Nephron (organoid): ENCODE measurements at regions not wholly inside any gene's neighbourhood (a gene's known extent, or its start where the extent isn't known, plus 50 kb on each side); places are given as distances from the start of the nearest gene placed in this dataset.

Experiments
- H3K27ac Mint-ChIP-seq, 3 experiments: 2 replicates each; pipeline ENCODE4 v1.8.0; 2020; ENCODE audit warnings: mixed read lengths in 3 of 3, mild to moderate bottlenecking in 2 of 3, moderate library complexity in 1 of 3
- H3K27me3 Mint-ChIP-seq: 2 replicates; pipeline ENCODE4 v1.8.0; 2021; ENCODE audit warnings: low read depth, mild to moderate bottlenecking, moderate library complexity, mixed read lengths
- H3K36me3 Mint-ChIP-seq: 2 replicates; pipeline ENCODE4 v1.8.0; 2020; ENCODE audit warnings: low read depth, mixed read lengths
- H3K4me1 Mint-ChIP-seq: 2 replicates; pipeline ENCODE4 v1.8.0; 2020; ENCODE audit warnings: mixed read lengths
- H3K4me3 Mint-ChIP-seq, 3 experiments: 2 replicates each; pipeline ENCODE4 v1.8.0; 2020; ENCODE audit warnings: mild to moderate bottlenecking in 3 of 3, mixed read lengths in 3 of 3, moderate library complexity in 2 of 3
- H3K9me3 Mint-ChIP-seq: 2 replicates; pipeline ENCODE4 v1.8.0; 2020; ENCODE audit warnings: mixed read lengths
- TF ChIP-seq, protein P1 (sequence below), 3 experiments: fragments of 200-600 bp; sonication (generic); IDR thresholded peaks; one replicate each; pipeline ENCODE4 v1.5.0; 2021; ENCODE audit warnings: antibody characterized with exemption in 3 of 3; ENCODE audit not compliant: unreplicated experiment in 3 of 3

DNA sequence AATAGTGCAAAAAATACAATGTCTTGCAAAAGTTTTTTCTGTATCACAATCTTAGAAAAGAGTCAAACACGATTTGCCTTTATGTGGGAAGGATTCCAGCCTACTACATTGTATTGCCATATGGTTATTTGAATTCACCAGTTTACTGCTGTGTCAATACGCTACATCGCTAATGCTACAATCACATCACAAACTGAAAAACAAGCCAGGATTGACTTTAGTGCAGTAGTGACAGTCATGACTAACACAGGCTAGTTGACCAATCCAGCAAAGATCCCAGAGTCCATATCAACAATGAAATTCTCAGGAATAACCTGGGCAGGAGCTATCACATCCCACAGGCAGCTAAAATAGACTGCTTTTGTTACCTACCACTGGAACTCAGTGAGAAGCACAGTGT is 67.0 kb downstream of the IL12A start:
- Mint-ChIP-seq H3K27ac (no peak overlapping the region), H3K9me3 (peaks cover 3% of the 10 kb centered on the region), H3K36me3 (no peaks in the 10 kb centered on the region), H3K27me3 (no peaks in the 10 kb centered on the region), H3K4me1 (peaks cover 6% of the 10 kb centered on the region), H3K4me3 (no peak overlapping the region)
- TF ChIP-seq, protein P1, sequence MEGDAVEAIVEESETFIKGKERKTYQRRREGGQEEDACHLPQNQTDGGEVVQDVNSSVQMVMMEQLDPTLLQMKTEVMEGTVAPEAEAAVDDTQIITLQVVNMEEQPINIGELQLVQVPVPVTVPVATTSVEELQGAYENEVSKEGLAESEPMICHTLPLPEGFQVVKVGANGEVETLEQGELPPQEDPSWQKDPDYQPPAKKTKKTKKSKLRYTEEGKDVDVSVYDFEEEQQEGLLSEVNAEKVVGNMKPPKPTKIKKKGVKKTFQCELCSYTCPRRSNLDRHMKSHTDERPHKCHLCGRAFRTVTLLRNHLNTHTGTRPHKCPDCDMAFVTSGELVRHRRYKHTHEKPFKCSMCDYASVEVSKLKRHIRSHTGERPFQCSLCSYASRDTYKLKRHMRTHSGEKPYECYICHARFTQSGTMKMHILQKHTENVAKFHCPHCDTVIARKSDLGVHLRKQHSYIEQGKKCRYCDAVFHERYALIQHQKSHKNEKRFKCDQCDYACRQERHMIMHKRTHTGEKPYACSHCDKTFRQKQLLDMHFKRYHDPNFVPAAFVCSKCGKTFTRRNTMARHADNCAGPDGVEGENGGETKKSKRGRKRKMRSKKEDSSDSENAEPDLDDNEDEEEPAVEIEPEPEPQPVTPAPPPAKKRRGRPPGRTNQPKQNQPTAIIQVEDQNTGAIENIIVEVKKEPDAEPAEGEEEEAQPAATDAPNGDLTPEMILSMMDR (IDR thresholded peaks at IDR 0.05; ENCODE audit: unreplicated experiment in 3 of 3), result no peak

DNA sequence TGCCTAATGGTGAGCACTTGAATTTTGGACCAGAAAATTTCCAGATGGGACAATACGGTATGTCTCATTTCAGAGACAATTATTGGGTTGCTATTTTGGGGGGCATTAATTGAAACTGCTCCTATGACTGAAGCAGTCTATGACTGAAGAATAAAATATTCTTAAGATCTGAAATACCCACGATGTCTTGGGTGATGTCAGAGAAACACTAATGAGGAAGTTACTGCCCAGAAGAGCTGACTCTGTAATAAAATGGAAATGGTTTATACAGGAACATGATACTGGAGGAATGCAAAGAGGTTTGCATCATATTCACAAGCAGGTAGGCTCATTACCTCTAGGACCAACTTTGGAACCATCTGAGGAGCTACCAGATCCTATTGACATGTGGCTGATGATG is 68.7 kb downstream of the IL12A start:
- no peak overlapping the region for H3K4me3 Mint-ChIP-seq
- H3K4me1 Mint-ChIP-seq, result peaks cover 6% of the 10 kb centered on the region
- H3K27me3 Mint-ChIP-seq, result no peaks in the 10 kb centered on the region
- H3K36me3 Mint-ChIP-seq, result no peaks in the 10 kb centered on the region
- H3K27ac Mint-ChIP-seq, result no peak overlapping the region
- TF ChIP-seq, protein P1 (IDR thresholded peaks at IDR 0.05; ENCODE audit: unreplicated experiment in 3 of 3), result no peak
- peaks cover 7% of the 10 kb centered on the region for H3K9me3 Mint-ChIP-seq

DNA sequence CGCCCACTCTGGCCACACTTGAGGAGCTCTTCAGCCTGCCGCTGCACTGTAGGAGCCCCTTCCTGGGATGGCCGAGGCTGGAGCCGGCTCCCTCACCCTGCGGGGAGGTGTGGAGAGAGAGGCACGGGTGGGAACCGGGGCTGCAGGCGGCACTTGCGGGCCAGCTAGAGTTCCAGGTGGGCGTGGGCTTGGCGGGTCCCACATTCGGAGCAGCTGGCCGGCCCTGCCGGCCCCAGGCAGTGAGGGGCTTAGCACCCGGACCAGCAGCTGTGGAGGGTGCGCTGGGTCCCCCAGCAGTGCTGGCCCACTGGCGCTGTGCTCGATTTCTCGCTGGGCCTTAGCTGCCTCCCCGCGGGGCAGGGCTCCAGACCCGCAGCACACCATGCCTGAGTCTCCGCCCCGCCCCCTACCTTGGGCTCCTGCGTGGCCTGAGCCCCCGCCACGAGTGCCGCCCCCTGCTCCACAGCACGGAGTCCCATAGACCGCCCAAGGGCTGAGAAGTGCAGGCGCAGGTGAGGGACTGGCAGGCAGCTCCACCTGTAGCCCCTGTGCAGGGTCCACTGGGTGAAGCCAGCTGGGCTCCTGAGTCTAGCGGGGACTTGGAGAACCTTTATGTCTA is 71.9 kb downstream of the IL12A start:
- Mint-ChIP-seq H3K27ac (no peak overlapping the region), H3K27me3 (no peaks in the 10 kb centered on the region), H3K36me3 (no peaks in the 10 kb centered on the region), H3K4me1 (no peaks in the 10 kb centered on the region), H3K9me3 (peaks cover 7% of the 10 kb centered on the region), H3K4me3 (no peak overlapping the region)
- TF ChIP-seq, protein P1 (IDR thresholded peaks at IDR 0.05; ENCODE audit: unreplicated experiment in 3 of 3), result no peak

DNA sequence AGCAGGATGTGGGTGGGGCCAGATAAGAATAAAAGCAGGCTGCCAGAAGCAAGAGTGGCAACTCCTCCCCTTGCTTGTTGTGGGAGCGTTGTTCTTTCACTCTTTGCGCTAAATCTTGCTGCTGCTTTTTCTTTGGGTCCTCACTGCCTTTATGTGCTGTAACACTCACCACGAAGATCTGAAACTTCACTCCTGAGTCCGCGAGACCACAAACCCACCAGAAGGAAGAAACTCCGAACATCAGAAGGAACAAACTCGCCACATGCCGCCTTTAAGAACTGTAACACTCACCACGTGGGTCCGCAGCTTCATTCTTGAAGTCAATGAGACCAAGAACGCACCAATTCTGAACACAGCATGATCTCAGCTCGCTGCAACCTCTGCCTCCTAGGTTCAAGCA is 72.9 kb downstream of the IL12A start:
- H3K9me3 Mint-ChIP-seq, result peaks cover 7% of the 10 kb centered on the region
- H3K36me3 Mint-ChIP-seq, result no peaks in the 10 kb centered on the region
- TF ChIP-seq, protein P1 (IDR thresholded peaks at IDR 0.05; ENCODE audit: unreplicated experiment in 3 of 3), result no peak
- H3K4me1 Mint-ChIP-seq, result no peaks in the 10 kb centered on the region
- H3K27me3 Mint-ChIP-seq, result no peaks in the 10 kb centered on the region
- H3K27ac Mint-ChIP-seq, result no peak overlapping the region
- H3K4me3 Mint-ChIP-seq, result no peak overlapping the region

DNA sequence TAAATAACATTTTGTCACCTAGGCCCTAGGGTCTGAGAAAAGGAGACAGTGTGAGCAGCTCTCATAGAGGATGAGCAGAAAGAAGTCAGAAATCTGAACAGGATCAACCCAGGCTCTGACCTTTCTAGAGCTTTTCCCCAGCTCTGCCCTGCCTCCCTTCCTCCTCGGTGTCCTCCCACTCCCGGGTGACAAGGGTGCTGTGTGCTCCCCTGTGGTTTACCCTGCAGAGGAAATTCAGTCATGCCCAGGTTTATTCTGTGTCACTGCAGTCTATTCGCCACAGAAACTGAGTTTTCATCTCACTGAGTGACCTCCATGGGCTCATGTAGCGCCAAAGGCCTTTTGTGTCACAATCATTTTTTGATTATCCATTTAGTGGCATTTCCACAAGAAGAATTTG is 76.6 kb downstream of the IL12A start:
- Mint-ChIP-seq H3K27ac (no peak overlapping the region), H3K4me3 (no peak overlapping the region), H3K9me3 (peaks cover 4% of the 10 kb centered on the region), H3K36me3 (no peaks in the 10 kb centered on the region), H3K27me3 (peaks cover 11% of the 10 kb centered on the region), H3K4me1 (no peaks in the 10 kb centered on the region)
- TF ChIP-seq, protein P1 (IDR thresholded peaks at IDR 0.05; ENCODE audit: unreplicated experiment in 3 of 3), result no peak

DNA sequence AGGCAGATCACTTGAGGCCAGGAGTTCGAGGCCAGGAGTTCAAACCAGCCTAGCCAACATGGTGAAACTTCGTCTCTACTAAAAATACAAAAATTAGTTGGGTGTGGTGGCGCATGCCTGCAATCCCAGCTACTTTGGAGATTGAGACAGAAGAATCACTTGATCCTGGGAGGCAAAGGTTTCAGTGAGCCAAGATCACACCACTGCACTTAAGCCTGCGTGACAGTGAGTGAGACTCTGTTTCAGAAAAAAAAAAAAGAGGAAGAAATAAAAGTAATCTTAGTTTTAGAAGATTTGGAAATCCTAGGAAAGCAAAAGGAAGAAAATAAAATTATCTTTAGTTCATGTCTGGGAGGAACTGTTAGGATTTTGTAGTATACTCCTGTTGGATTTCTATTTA is 77.2 kb downstream of the IL12A start:
- H3K27ac Mint-ChIP-seq, result no peak overlapping the region
- H3K4me1 Mint-ChIP-seq, result no peaks in the 10 kb centered on the region
- peaks cover 4% of the 10 kb centered on the region for H3K9me3 Mint-ChIP-seq
- TF ChIP-seq, protein P1 (IDR thresholded peaks at IDR 0.05; ENCODE audit: unreplicated experiment in 3 of 3), result no peak
- H3K4me3 Mint-ChIP-seq, result no peak overlapping the region
- H3K36me3 Mint-ChIP-seq, result no peaks in the 10 kb centered on the region
- peaks cover 14% of the 10 kb centered on the region for H3K27me3 Mint-ChIP-seq
